ENCODE measurements at regions not wholly inside any gene's neighbourhood (a gene's known extent, or its start where the extent isn't known, plus 50 kb on each side); places are given as distances from the start of the nearest gene placed in this dataset.

GRCh38 chr12:25808604-25809003 lies 149.9 kb upstream of the RASSF8 start:
- H3K27ac ChIP-seq (ENCODE audit: low read depth, low read length): no peak overlapping the region
- TF ChIP-seq CTCF (IDR thresholded peaks at IDR 0.05; ENCODE audit: low read depth, low read length): no peak
- H3K27me3 ChIP-seq (ENCODE audit: control insufficient read depth, insufficient read depth, low read length): no peaks in the 10 kb centered on the region
- no peak for DNase-seq (ENCODE audit: low read depth, low spot score)
- H3K9me3 ChIP-seq (ENCODE audit: control insufficient read depth, insufficient read depth, low read length): no peaks in the 10 kb centered on the region
- no peak overlapping the region for H3K4me3 ChIP-seq (ENCODE audit: low read depth, low read length)
- CTCF ChIA-PET: interaction anchor here (0.6 kb wide), 1 partner anchor 28 kb away, joined by 3 read pairs; no protein-coding TSS in a partner anchor
- POLR2A ChIA-PET: no interaction called here

- ChIA-PET POLR2A (no interaction called here), CTCF (no interaction called here)
- Histone ChIP-seq H3K27me3 (ENCODE audit: control insufficient read depth, insufficient read depth, low read length) (no peaks in the 10 kb centered on the region), H3K4me3 (ENCODE audit: low read depth, low read length) (no peak overlapping the region), H3K27ac (ENCODE audit: low read depth, low read length) (no peak overlapping the region), H3K9me3 (ENCODE audit: control insufficient read depth, insufficient read depth, low read length) (no peaks in the 10 kb centered on the region)
- DNase-seq (ENCODE audit: low read depth, low spot score): no peak
- no peak for TF ChIP-seq CTCF (IDR thresholded peaks at IDR 0.05; ENCODE audit: low read depth, low read length)
Observed at GRCh38 chr12:25810683-25811082, 147.8 kb upstream of the RASSF8 start.

GRCh38 chr12:25811656-25812126 lies 146.8 kb upstream of the RASSF8 start:
- Histone ChIP-seq H3K9me3 (ENCODE audit: control insufficient read depth, insufficient read depth, low read length) (no peaks in the 10 kb centered on the region), H3K27ac (ENCODE audit: low read depth, low read length) (no peak overlapping the region), H3K27me3 (ENCODE audit: control insufficient read depth, insufficient read depth, low read length) (no peaks in the 10 kb centered on the region), H3K4me3 (ENCODE audit: low read depth, low read length) (no peak overlapping the region)
- no peak for TF ChIP-seq CTCF (IDR thresholded peaks at IDR 0.05; ENCODE audit: low read depth, low read length)
- ChIA-PET POLR2A (no interaction called here), CTCF (no interaction called here)
- no peak for DNase-seq (ENCODE audit: low read depth, low spot score)

GRCh38 chr12:25812295-25812694 lies 146.2 kb upstream of the RASSF8 start:
- H3K27ac ChIP-seq (ENCODE audit: low read depth, low read length): no peak overlapping the region
- H3K4me3 ChIP-seq (ENCODE audit: low read depth, low read length): no peak overlapping the region
- no peak for DNase-seq (ENCODE audit: low read depth, low spot score)
- no peaks in the 10 kb centered on the region for H3K9me3 ChIP-seq (ENCODE audit: control insufficient read depth, insufficient read depth, low read length)
- no peak for TF ChIP-seq CTCF (IDR thresholded peaks at IDR 0.05; ENCODE audit: low read depth, low read length)
- ChIA-PET POLR2A (no interaction called here), CTCF (no interaction called here)
- H3K27me3 ChIP-seq (ENCODE audit: control insufficient read depth, insufficient read depth, low read length): peaks cover 2% of the 10 kb centered on the region

GRCh38 chr12:25813843-25814242 lies 144.6 kb upstream of the RASSF8 start:
- no peak for TF ChIP-seq CTCF (IDR thresholded peaks at IDR 0.05; ENCODE audit: low read depth, low read length)
- ChIA-PET CTCF (no interaction called here), POLR2A (no interaction called here)
- H3K27ac ChIP-seq (ENCODE audit: low read depth, low read length): no peak overlapping the region
- no peak for DNase-seq (ENCODE audit: low read depth, low spot score)
- H3K4me3 ChIP-seq (ENCODE audit: low read depth, low read length): no peak overlapping the region
- H3K27me3 ChIP-seq (ENCODE audit: control insufficient read depth, insufficient read depth, low read length): peaks cover 2% of the 10 kb centered on the region
- no peaks in the 10 kb centered on the region for H3K9me3 ChIP-seq (ENCODE audit: control insufficient read depth, insufficient read depth, low read length)

All from AG04450 (cell line).